OCI-LY1 (cell line): ENCODE measurements at regions not wholly inside any gene's neighbourhood (a gene's known extent, or its start where the extent isn't known, plus 50 kb on each side); places are given as distances from the start of the nearest gene placed in this dataset.

Source experiments
- H2AFZ ChIP-seq: fragments of 200-600 bp; sonication (generic), shearing (Covaris generic); 2 replicates; pipeline ENCODE4 v1.6.0; 2014; ENCODE audit warnings: antibody characterized with exemption, mild to moderate bottlenecking, low read length
- H3F3A ChIP-seq: fragments of 200-600 bp; sonication (generic), shearing (Covaris generic); 2 replicates; pipeline ENCODE4 v1.6.0; 2014; ENCODE audit warnings: mild to moderate bottlenecking, antibody characterized with exemption, low read length, moderate library complexity; ENCODE audit not compliant: insufficient read depth
- H3K27ac ChIP-seq: fragments of 200-600 bp; sonication (generic); 2 replicates; pipeline ENCODE4 v1.5.1; 2014; ENCODE audit warnings: low read length, mixed run types, mild to moderate bottlenecking, low read depth; ENCODE audit not compliant: poor library complexity, severe bottlenecking
- H3K27me3 ChIP-seq: fragments of 200-600 bp; sonication (generic); 2 replicates; pipeline ENCODE4 v1.6.0; 2014; ENCODE audit warnings: antibody characterized with exemption, mild to moderate bottlenecking, low read length, moderate library complexity; ENCODE audit not compliant: insufficient read depth
- H3K36me3 ChIP-seq: fragments of 200-600 bp; sonication (generic); 2 replicates; pipeline ENCODE4 v1.6.1; 2014; ENCODE audit warnings: mild to moderate bottlenecking, antibody characterized with exemption, low read length, moderate library complexity, mixed read lengths; ENCODE audit not compliant: insufficient read depth
- H3K4me1 ChIP-seq: fragments of 200-600 bp; sonication (generic); 2 replicates; pipeline ENCODE4 v1.5.1; 2014; ENCODE audit warnings: mild to moderate bottlenecking, low read length, moderate library complexity; ENCODE audit not compliant: insufficient read depth, severe bottlenecking
- H3K4me2 ChIP-seq: fragments of 200-600 bp; sonication (generic), shearing (Covaris generic); 2 replicates; pipeline ENCODE4 v1.6.1; 2014; ENCODE audit warnings: low read length
- H3K4me3 ChIP-seq: fragments of 200-600 bp; sonication (generic); 2 replicates; pipeline ENCODE4 v1.5.1; 2014; ENCODE audit warnings: low read length, low read depth, mild to moderate bottlenecking, mixed read lengths; ENCODE audit not compliant: poor library complexity, severe bottlenecking
- H3K79me2 ChIP-seq: fragments of 200-600 bp; shearing (Covaris generic); 2 replicates; pipeline ENCODE4 v1.6.1; 2016; ENCODE audit warnings: mixed run types, low read length, mixed read lengths; ENCODE audit not compliant: insufficient read depth
- H3K9ac ChIP-seq: fragments of 200-600 bp; sonication (generic), shearing (Covaris generic); 2 replicates; pipeline ENCODE4 v1.6.1; 2014; ENCODE audit warnings: mild to moderate bottlenecking, low read length, mixed read lengths
- H3K9me2 ChIP-seq: fragments of 200-600 bp; sonication (generic), shearing (Covaris generic); 2 replicates; pipeline ENCODE4 v1.6.1; 2014; ENCODE audit warnings: low read depth, mild to moderate bottlenecking, low read length, mixed read lengths
- H3K9me3 ChIP-seq: fragments of 200-600 bp; shearing (Covaris generic); 2 replicates; pipeline ENCODE4 v1.6.1; 2014; ENCODE audit warnings: low read length, mixed read lengths
- H4K20me1 ChIP-seq: fragments of 200-600 bp; sonication (generic), shearing (Covaris generic); 2 replicates; pipeline ENCODE4 v1.6.0; 2016; ENCODE audit warnings: mild to moderate bottlenecking, low read length; ENCODE audit not compliant: insufficient read depth
- EZH2 ChIP-seq: fragments of 200-600 bp; sonication (generic), shearing (Covaris generic); IDR thresholded peaks from 2 replicates; pipeline ENCODE4 v1.8.0; 2017; ENCODE audit warnings: borderline replicate concordance, mixed run types, mild to moderate bottlenecking, antibody characterized with exemption, low read length, moderate library complexity, mixed read lengths
- TF ChIP-seq, protein P1 (sequence below): fragments of 200-600 bp; sonication (generic), shearing (Covaris generic); IDR thresholded peaks from 2 replicates; pipeline ENCODE4 v1.5.1; 2017; ENCODE audit warnings: mild to moderate bottlenecking, antibody characterized with exemption, low read length, moderate library complexity, mixed read lengths

DNA sequence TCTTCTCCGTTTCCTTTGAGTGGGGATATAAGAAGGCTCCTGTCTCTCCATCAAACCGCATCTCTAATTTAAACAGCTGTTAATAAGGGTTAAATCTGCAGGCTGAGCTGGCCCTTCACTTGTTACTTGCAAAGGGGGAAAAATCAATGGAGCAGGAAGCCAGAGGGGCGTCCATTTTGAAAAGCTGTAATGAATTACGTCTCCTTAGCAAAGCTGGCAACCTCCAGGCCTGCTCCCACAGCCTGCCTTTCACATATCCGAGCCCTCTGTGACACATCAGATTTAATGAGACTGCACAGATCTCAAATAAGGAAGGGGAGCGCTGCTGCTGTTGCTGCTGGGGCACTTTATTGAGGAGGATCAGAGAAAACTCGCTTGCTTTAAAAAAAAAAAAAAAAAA, 320.8 kb downstream of the BLID start:
- no peaks in the 10 kb centered on the region for H3K36me3 ChIP-seq
- TF ChIP-seq, protein P1, sequence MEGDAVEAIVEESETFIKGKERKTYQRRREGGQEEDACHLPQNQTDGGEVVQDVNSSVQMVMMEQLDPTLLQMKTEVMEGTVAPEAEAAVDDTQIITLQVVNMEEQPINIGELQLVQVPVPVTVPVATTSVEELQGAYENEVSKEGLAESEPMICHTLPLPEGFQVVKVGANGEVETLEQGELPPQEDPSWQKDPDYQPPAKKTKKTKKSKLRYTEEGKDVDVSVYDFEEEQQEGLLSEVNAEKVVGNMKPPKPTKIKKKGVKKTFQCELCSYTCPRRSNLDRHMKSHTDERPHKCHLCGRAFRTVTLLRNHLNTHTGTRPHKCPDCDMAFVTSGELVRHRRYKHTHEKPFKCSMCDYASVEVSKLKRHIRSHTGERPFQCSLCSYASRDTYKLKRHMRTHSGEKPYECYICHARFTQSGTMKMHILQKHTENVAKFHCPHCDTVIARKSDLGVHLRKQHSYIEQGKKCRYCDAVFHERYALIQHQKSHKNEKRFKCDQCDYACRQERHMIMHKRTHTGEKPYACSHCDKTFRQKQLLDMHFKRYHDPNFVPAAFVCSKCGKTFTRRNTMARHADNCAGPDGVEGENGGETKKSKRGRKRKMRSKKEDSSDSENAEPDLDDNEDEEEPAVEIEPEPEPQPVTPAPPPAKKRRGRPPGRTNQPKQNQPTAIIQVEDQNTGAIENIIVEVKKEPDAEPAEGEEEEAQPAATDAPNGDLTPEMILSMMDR, result no peak
- no peak for TF ChIP-seq EZH2
- H3K79me2 ChIP-seq, result no peaks in the 10 kb centered on the region
- H3K9me3 ChIP-seq, result no peaks in the 10 kb centered on the region
- no peaks in the 10 kb centered on the region for H4K20me1 ChIP-seq
- no peak overlapping the region for H3K4me3 ChIP-seq
- no peaks in the 10 kb centered on the region for H3K27me3 ChIP-seq
- H3K9ac ChIP-seq, result no peak overlapping the region
- no peak overlapping the region for H3K27ac ChIP-seq
- H3K9me2 ChIP-seq, result no peaks in the 10 kb centered on the region
- H3K4me2 ChIP-seq, result no peak overlapping the region
- H3K4me1 ChIP-seq, result no peaks in the 10 kb centered on the region
- no peak overlapping the region for H2AFZ ChIP-seq
- H3F3A ChIP-seq, result no peaks in the 10 kb centered on the region

DNA sequence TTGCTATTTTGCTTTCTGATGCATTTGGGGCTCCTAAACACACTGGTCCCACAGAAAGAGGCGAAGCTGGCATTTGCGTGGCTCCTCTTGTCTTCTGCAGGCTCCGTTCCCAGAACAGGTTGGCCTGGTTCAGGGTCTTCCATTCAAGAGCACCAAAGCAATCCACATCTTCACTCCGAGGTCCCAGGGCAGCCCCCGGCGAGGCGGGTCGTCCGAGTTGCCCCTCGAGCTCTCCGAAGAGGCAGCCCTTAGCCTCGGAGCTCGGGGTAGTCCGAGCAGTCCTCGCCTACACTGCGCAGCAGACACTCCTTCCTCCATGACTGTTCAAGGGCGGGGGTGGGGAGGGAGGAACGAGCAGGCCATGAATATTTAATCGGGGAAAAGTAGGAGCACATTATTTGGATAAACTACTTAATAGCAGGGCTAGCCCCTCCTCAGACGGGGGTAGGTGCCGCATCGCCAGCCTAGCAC, 321.3 kb downstream of the BLID start:
- Histone ChIP-seq H4K20me1 (no peaks in the 10 kb centered on the region), H3K9me2 (no peaks in the 10 kb centered on the region), H3K9me3 (no peaks in the 10 kb centered on the region), H3K4me2 (no peak overlapping the region), H3F3A (no peaks in the 10 kb centered on the region), H3K4me3 (no peak overlapping the region), H3K79me2 (no peaks in the 10 kb centered on the region), H3K9ac (no peak overlapping the region), H3K27ac (no peak overlapping the region), H2AFZ (no peak overlapping the region), H3K27me3 (no peaks in the 10 kb centered on the region), H3K36me3 (no peaks in the 10 kb centered on the region), H3K4me1 (no peaks in the 10 kb centered on the region)
- no peak for TF ChIP-seq EZH2
- TF ChIP-seq, protein P1, result no peak

DNA sequence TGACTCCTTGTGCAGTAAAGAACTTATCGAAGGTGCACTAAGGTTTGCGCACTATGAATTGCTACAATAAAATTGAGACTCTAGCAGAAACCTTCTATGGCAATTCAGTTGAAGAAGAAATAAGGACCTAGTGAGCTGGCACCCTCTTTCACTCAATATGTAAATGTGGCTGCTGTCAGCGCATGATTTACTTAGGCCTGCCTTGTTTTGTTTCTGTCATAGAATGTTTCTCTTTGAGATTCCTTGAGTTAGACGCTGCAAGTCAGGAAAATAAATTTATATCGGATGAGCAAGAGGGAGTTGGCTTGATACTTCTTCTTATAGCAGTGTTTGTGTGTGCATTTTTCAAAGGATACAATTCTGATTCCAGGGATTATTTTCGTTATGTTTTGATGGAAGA, 322.1 kb downstream of the BLID start:
- no peak overlapping the region for H3K9ac ChIP-seq
- no peaks in the 10 kb centered on the region for H3K27me3 ChIP-seq
- H3F3A ChIP-seq, result no peaks in the 10 kb centered on the region
- no peaks in the 10 kb centered on the region for H3K4me1 ChIP-seq
- no peak for TF ChIP-seq EZH2
- TF ChIP-seq, protein P1, result no peak
- H3K9me3 ChIP-seq, result no peaks in the 10 kb centered on the region
- no peak overlapping the region for H3K4me2 ChIP-seq
- H2AFZ ChIP-seq, result no peak overlapping the region
- H3K4me3 ChIP-seq, result no peak overlapping the region
- no peaks in the 10 kb centered on the region for H4K20me1 ChIP-seq
- H3K27ac ChIP-seq, result no peak overlapping the region
- no peaks in the 10 kb centered on the region for H3K9me2 ChIP-seq
- H3K79me2 ChIP-seq, result no peaks in the 10 kb centered on the region
- no peaks in the 10 kb centered on the region for H3K36me3 ChIP-seq
